HG03439 (cell line): ENCODE measurements at regions not wholly inside any gene's neighbourhood (a gene's known extent, or its start where the extent isn't known, plus 50 kb on each side); places are given as distances from the start of the nearest gene placed in this dataset.
A peak's percentile ranks its signal among the peaks of the same experiment; 100 is the strongest.

Experiments
- ATAC-seq: cut with Tn5 transposase; IDR thresholded peaks from one replicate; pipeline ENCODE4 v1.9.1; 2021; ENCODE audit warnings: mild to moderate bottlenecking, moderate library complexity; ENCODE audit not compliant: unreplicated experiment

GRCh38 chr12:90899456-90900182 lies 55.4 kb downstream of the CCER1 start:
- no peak for ATAC-seq

GRCh38 chr12:90897986-90898385 lies 57.0 kb downstream of the CCER1 start:
- ATAC-seq = no peak

DNA sequence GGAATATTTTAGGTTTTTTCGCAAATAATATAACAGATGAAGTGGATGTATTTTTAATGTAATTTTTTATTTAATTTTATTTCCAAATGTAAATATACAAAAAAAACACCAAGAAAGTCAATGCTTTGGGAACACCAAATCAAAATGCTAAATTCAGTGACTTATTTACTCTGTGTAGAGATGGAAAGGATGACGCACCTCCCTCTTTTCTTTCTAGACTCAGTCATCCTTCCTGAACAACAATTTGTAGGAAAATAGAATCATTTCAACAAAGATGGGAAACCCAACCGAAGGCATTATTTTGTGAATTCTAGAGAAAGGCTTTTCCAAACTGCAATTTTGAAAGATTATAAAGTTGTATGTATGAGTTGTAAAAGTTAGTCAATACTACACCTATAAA lies 57.7 kb downstream of the CCER1 start:
- no peak for ATAC-seq

- no peak for ATAC-seq
Observed at GRCh38 chr12:90896821-90897220, 58.2 kb downstream of the CCER1 start.

DNA sequence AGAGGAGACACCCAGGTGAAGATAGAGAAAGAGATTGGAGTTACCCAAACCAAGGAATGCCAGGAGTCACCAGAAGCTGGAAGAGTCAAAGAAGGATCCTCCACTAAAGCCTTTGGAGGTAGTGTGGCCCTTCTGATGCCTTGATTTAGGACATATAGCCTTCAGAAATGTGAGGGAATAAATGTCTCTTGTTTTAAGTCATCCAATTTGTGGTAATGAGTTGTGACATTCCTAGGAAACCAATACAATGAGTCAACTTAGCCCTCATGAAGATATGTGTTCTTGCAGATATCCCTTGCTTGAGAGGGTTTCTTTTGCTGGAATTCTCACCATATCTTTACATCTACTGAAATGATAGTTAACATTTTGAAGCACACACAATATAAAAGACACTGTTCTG lies 58.8 kb downstream of the CCER1 start:
- ATAC-seq = no peak

DNA sequence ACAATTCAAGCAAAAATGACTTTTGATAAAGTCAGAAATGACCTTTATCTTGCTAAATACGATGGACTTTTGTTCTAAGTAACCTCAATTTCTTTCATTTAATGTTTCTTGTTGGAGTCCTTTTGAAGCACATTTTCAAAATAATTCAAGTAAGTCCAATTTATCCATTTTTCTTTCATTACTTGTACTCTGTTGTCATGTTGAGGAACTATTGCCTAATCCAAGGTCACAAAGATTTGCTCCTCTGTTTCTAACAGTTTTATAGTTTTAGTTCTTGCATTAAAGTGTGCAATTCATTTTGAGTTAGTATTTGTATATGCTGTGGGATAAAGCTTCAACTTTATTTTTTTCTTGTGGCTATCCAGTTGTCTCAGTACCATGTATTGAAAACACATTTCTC lies 66.7 kb downstream of the CCER1 start:
- ATAC-seq = no peak

- ATAC-seq = no peak
Observed at GRCh38 chr12:90883456-90883855, 71.5 kb downstream of the CCER1 start.

GRCh38 chr12:90871726-90872096 lies 83.3 kb downstream of the CCER1 start:
- no peak for ATAC-seq

- no peak for ATAC-seq
Observed at GRCh38 chr12:90870971-90871725, 83.8 kb downstream of the CCER1 start.

- no peak for ATAC-seq
Observed at GRCh38 chr12:90868626-90869025, 86.3 kb downstream of the CCER1 start.

DNA sequence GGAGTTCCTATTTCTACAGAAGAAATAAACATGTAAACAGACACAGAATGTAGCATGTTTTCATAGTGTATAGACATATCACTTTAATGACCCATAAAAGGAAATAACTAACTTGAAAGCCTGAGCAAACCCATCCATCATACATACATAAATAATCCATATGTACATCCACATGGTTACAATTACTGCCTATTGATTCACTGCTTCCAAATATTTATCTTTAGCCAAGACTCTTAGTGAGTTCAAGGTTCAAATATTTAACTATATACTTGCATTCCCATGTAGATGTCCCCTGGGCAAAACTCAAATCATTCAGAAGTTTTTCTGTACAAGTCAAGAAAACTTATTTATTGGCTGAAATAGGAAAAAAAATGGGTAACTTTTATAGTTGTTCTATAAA lies 95.4 kb downstream of the CCER1 start:
- no peak for ATAC-seq

- no peak for ATAC-seq
Observed at GRCh38 chr12:90858252-90858651, 96.7 kb downstream of the CCER1 start.

GRCh38 chr12:90855534-90855933 lies 99.4 kb downstream of the CCER1 start:
- no peak for ATAC-seq

GRCh38 chr12:90854136-90854689 lies 100.8 kb downstream of the CCER1 start:
- peak; percentile 83 for ATAC-seq

DNA sequence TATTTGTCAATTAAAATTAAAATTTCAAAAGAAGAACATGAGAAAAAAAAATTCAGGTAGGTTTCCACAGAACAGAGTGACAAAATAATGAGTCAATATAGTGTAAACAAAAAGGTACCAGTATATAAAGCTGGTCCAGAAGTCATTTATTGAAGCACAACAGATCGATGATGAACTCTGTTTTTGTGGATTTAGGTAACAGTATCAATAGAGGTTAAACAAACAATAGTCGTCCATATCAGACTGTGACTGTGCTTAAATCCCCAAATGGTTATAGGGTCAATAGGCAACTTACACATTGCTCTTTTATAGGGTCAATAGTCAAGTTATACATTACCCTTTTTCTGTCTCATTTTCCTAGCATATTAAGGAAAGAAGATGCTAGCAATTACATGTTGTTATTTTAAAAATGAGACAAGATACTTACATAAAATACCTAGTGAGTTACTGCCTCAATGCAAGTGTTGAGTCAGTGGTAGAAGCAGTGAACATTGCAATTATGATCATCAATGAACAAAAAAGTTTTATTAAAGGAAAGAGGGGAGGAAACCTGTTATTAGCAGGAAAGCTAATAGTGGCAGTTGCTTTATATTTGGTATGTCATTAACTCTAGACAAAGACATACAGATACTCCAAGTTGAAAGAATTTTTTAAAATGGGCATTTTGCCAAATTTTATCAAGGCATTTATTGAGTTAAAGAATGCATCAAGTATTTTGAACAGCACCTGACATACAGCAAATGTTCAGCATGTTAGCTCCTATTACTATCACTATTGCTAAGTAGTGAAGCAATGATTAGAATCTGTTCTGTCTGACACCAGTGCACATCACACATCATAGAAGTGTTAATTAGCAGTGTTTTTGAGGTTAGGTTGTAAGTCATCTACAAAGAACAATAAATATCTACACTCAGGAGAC lies 102.9 kb downstream of the CCER1 start:
- no peak for ATAC-seq

DNA sequence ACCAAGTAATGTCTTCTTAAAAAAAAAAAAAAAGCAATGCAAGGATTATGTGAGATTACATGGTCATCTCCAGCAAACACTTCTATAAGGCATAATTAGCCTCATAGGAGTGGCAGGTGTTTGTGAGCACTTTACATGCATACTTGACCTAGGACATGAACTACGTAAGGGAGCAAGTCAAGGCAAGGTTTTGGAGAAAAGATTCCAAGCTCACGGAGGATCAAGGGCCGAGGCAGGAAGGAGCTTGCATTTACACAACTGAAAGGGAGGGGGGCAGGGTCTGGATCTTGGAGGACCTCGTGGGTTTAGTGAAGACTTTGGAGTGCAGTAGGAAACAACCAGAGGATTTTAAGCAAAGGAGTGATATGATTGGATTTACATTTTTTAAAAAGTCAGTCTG lies 112.5 kb downstream of the CCER1 start:
- no peak for ATAC-seq

- ATAC-seq = no peak
Observed at GRCh38 chr12:90841336-90841735, 113.6 kb downstream of the CCER1 start.

DNA sequence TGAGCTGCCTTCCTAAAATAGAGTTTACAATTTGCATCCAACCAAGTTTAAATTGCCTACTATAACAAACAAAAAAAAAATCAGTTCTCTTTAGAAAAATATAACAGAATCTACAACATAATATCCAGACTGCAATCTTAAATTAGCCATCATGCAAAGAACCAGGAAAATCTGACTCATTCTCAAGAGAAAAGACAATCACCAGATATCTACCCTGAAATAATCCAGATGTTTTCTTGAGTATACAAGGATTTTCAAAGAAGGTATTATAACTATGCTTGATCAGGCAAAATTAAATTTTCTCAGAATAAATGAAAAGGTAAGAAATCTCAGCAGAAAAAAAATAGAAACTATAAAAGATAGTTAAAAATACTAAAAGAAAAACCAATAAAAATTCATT lies 115.6 kb downstream of the CCER1 start:
- ATAC-seq = no peak

DNA sequence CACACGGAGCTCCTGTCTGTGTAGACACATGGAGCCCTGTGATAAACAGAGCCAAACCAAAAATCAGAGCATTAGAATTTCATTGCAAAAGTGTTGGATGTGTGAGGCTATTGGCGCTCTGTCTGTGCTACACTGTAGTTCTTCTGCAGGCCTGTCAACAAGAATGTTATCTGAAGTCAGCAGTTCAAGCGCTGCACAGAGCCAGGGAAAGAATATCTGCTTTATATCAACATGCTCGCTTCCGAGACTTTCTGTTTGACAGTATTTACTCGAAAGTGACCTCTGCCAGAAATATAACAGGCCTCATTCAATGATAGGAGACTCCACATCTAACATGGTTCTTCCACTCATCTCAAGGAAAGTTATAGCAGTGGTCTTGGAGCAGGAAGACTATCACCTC lies 118.3 kb downstream of the CCER1 start:
- no peak for ATAC-seq

GRCh38 chr12:90833228-90833627 lies 121.7 kb downstream of the CCER1 start:
- ATAC-seq = no peak

DNA sequence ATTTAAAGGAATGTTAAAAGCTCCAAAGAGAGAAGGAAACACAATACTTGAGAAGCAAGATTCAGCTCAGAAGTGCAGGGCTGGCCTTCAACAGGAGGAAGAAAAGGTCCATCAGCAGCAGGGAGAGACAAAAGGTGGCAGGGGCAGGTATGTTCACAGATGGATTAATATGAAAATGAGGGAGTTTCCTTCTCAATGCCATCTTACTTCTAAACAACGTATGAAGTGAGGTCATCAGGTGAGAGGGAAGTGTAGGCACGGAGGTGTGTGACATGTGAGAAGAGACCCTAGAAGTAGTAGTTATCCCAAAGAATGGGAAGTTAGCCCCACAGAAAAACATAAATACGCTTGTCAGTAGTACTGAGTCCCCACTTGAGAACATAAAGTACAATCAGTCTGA lies 122.5 kb downstream of the CCER1 start:
- ATAC-seq = no peak
